ENCODE measurements at regions not wholly inside any gene's neighbourhood (a gene's known extent, or its start where the extent isn't known, plus 50 kb on each side); places are given as distances from the start of the nearest gene placed in this dataset.
"Not testable (repeated sequence)": the region's sequence is repeated elsewhere in the genome, so short reads cannot be mapped to it uniquely, and the experiment has no call there.

DNA sequence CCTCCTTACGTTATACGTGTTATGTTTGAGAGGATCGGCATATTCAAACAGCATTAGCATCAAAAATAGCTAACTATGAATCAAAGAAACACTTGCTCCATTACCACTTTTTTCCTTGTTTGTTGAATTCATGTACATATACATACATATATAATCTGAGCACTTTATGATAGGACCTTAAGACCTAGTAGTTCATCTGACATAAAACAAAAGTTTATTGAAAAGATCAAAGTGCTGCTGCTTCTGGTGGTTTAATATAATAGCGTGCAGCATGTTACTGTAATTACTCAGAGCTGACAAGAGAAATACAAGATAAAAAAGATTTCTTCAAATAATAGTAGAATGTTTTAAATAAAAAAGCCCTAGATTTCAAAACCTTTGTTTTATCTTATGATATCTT, 1850.9 kb upstream of the LRRTM1 start:
- no peak for DNase-seq

DNA sequence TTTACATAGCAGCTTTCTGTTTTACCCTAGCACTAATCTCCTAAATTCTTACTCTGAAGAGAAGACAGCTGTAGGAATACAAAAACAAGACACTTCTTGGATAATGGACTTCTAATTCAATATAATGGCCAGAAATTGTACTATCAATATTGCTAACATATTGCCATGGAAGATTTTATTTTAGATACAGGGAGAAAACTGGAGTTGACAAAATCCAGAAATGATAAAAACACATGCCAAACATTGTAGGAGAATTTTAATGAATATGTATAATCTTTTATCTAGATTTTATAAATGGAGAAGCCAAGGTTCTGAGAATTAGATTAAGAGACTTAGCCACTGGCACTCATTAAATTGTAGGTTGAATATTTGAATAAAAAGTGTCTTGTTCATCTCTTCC, 1838.8 kb upstream of the LRRTM1 start:
- no peak for DNase-seq

DNA sequence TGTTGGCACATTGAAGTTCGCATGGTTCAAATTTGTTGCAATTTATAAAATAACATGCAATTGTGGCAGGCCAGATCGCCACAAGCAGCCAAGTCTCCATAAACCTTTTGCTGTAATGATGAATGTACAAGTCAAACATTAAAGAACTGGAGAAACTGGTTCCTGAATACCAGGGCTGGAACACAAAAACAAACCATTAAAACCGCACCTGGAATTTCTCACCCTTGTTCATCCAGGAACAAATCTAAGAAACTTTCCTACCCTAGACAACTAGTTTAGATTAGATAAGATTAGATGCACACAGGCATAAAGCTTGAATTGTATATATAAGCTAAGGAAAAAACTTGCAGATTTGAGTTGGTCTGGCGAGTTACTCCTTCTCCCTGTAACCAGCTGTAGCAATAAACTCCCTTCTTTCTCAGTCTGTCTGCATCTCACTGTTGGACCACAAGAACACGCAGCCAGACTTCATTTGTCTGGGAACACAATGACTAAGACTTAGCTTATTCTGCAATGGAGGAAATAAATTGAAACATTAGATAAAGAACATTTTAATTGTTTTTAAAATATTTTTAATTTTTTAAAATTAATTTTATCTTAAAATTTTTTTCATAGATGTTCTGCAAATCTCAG, 1835.5 kb upstream of the LRRTM1 start:
- DNase-seq, result no peak

DNA sequence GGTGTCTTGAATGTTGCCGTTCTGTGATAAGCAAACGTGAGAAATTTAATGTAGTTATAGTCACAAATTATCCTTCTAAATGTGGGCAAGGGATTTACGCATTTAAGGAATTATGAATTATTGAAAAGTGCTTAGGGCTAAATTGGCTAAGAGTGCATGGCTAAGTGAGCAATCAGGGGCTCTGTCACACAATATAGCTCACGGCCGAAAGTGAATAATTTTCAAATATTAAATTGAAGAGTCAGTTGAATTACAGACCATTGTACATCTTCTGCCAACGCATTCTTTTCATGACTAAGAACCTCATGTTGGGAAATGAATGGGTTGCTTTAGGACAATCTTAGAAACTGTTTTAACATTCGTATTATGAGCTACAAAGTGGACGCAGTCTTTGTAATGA, 1832.9 kb upstream of the LRRTM1 start:
- no peak for DNase-seq

DNA sequence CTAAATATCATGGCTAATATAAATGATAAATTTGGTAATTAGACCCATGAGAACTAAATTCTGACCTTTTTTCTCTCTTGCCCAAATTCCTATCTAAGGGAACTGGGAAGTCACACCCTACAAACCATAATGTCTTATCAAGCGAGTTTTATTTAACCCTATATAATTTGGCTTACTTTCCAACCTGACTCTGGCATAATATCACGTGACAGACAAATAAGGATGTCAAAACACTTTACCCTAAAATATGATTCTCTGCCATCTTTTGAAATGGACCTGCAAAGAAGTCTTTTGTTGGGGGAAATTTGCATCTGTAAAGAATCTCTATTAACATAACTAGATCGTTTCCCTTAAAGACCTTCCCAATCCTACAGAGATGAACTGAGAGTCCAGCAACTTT, 1823.5 kb upstream of the LRRTM1 start:
- DNase-seq, result no peak

DNA sequence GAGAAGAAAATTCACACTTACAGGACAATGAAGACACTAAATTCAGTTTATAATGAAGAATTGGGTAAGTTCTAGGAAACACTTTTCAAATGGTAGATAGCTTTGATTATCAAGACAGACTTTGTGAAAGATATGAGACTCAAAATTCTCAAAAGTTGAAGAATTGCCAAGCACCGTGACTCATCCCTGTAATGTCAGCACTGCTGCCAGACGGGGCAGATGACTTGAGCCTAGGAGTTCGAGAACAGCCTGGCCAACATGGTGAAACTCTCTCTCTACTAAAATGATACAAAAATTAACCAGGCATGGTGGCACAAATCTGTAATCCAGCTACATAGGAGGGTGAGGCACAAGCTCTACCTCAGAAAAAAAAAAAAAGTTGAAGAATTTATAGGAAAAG, 1820.1 kb upstream of the LRRTM1 start:
- DNase-seq, result no peak

DNA sequence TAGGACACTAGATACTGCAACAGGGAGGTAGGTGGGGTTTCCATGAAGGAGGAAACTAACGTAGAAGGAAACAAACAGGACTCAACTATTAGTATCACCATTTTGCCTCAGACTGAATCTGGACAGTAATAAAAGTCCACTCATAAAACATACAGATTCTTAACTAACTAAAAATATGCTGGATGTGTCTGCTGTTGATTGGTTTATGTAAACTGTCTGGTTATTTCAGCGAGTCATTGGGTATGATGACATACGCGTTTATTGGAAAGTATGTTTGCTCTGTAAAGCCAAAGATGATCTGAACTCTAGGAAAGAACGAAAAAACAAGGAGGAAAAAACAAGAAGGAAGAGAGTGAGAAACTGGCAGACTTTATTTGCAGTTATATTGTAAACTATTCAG, 1816.1 kb upstream of the LRRTM1 start:
- no peak for DNase-seq

DNA sequence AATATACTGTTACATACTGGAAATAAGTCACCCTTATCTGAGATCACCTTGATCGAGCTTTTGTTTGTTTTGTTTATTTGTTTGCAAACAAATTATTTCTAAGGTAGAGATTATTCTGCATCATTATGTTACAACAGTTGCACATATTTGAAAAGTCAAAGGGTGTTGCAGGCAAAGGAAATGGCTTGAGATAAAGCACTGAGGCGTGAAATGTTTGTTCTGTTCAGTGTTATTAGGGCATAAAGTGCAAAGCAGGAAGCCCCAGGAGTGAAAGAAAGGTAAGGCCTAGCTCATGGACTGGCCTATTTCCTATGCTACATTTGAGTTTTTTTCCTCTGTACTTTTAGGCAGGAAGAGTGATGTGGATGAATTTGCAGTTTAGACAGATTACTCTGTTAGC, 1815.6 kb upstream of the LRRTM1 start:
- no peak for DNase-seq

DNA sequence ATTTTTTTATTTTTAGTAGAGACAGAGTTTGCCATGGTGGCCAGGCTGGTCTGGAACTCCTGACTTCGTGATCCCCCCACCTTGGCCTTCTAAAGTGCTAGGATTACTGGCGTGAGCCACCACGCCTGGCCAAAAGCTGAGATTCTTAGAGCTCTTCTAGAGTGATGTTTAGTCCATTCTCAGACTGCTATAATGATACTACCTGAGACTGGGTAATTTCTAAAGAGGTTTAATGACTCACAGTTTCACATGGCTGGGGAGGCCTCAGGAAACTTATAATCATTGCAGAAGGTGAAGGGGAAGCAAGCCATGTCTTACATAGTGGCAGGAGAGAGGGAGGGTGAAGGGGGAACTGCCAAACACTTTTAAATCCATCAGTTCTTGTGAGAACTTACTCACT, 1804.9 kb upstream of the LRRTM1 start:
- no peak for DNase-seq

DNA sequence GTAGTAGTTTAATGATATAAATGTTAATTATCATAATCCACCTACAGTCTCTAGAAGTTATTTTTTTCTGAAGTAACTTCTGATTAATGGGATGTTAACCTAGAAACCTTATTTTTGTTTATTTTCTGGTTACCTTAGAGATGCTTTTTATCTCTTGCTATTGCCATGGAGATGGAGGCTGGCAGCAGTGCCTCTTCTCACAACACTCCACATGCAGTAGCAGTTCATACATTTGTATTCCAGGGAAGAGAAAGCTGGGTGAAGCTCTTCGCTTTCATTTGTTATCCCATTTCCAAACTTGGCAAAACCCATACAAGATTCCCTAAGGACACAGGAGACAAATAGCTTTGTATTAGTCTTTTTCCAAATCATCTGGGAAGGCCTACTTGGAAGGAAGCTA, 1794.1 kb upstream of the LRRTM1 start:
- no peak for DNase-seq

DNA sequence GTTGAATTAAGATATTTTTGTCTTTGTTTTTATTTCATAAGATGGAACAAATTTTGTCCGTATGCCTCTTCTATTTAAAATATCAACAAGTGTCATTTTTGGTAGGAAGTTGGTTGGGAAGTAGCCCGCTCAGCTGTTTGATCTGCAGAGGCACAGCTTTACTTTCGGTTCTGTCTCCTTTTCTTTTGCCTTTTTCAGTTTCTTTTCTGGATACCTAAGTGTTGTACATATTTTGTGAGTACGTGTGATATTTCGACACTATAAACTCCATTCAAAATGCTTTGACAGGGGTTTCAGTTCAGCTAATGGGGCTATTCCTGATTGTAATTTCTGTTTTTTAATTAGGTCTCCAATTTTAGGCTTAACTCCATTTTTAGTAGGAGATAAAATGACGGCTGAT, 1785.0 kb upstream of the LRRTM1 start:
- no peak for DNase-seq

DNA sequence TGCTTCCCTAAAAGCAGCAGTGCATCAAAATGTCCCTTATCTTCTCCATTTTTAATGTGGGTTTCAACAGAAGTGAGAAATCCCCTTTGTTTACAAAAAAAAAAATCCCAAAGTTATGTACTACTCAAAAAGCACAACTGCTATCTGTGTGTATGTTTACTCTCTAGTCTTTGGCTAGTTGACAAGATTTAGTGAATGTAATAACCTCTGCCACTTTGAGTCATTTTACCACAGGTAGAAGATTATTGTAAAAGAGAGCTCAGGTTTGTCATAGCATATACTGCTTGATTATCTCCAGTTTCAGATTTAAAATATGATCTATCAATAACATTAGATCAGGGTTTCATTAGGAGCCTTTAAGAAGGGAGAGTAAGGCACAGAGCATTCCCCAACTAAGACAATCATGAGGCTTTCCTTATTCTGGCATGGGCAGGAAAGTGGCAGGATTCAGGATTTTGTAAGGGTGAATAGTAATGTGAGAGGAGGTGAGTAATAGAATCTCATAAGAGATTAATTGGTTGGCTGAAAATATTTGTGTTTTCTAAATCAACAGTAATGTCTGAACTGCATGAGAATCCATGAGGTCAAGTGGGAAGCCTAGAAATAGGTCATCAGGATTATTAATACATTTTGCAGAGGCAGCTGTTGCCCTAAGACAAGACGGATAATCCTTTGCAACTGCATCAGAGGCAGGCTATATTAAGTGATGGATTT, 1780.3 kb upstream of the LRRTM1 start:
- no peak for DNase-seq

DNA sequence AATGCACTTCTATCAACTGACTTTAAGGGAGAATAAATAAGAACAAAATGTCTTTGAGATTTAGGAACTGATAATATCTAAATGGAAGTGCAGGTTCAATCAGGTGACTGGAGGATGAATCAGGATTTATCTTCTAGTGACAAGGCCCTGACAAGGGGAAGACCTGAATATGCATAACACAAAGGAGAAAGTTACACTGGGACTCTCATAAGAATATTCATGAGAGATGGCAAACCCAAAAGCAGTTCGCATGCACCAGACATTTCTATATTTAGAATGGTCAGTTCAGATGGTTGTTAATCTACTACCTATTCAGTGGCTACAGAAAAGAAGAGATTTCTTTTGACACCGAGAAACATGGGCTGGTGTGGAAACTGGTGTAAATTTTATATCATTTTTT, 1771.3 kb upstream of the LRRTM1 start:
- no peak for DNase-seq

DNA sequence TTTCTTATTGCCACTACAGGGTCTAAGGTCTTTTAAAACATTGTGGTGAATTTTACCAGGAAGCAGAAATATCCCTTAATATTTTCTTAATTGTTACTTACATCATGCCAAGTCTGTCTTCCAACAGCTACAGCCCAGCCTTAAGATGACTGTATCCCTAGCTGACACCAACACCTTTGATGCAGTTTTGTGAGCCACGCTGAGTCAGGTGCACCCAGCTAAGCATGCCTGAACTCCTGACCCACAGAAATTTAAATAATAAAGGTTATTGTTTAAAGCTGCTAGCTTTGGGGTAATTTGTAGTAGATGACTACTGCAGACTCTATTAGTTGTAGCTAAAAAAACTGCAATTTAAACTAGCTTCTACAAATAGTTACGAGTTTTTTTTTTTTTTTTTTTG, 1757.9 kb upstream of the LRRTM1 start:
- DNase-seq, result no peak

DNA sequence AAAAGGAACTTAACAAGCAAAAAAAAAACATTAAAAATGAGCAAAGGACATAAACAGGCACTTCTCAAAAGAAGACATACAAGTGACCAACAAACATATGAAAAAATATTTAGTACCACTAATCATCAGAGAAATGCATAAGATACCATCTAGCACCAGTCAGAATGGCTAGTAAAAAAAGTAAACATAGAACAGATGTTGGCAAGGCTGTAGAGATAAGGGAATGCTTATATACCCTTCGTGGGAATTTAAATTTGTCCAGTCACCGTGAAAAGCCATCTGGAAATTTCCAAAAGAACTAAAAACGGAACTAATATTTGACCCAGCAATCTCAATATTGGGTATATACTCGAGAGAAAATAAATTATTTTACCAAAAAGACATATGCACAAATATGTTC, 1751.3 kb upstream of the LRRTM1 start:
- DNase-seq, result no peak

DNA sequence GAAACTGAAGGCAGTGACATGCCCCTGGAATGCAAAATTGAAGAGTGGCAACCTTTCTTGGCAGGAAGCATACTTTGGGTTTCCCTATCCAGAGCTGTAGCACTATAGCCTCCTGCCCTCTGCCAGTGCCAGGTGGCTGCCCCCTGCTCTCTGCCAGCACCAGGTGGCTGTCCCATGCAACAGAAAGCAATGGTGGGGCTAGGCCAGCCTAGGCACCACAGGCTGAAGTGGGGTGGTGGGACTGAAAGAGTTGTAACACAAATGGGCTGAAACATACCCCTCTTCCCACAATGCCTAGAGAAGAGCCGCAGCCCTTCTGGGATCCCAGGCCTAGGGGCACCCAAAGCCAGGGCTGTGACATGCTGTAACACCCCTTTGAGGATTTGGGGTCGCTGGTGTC, 1739.3 kb upstream of the LRRTM1 start:
- no peak for DNase-seq

DNA sequence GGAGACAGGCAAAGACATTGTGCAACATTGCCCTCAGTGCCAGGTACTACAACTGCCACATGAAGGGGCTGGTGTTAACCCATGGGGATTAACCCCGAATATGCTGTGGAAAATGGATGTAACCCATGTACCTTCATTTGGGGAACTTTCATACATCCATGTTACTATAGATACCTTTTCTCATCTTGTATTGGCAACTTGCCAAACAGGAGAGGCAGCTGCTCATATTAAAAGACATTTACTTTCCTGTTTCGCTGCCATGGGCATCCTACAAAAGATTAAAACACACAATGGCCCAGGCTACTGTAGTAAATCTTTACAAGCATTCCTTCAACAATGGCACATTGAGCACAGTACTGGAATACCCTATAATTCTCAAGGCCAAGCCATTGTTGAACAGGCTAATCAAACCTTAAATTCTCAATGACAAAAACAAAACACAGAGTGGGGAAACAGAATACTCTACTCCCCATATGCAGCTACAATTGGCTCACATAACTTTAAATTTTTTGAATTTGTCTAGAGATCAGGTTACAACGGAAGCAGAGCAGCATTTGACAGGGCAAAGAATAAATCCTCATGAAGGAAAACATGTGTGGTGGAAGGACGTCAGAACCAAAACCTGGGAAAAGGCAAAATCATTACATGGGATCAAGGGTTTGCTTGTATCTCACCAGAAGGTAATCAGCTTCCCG, 1723.5 kb upstream of the LRRTM1 start:
- DNase-seq, result no peak

DNA sequence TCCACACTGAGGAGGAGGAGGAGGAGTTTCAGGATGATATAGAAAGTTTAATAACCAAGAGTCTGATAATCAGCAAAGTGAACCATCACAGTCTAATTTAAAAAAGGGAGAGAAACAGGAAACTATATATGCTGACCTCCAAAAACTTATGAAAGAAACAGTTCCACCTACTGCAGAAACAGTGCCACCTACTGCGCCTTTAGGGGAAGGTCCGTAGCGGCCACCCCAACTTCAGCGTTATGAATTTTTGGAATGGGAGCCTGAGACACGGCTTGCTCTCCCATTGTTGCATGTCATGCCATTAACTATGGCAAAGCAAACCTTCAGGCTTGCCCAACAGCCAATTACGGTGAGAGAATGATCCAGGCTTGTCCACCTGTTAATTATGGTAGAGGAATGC, 1719.2 kb upstream of the LRRTM1 start:
- no peak for DNase-seq

DNA sequence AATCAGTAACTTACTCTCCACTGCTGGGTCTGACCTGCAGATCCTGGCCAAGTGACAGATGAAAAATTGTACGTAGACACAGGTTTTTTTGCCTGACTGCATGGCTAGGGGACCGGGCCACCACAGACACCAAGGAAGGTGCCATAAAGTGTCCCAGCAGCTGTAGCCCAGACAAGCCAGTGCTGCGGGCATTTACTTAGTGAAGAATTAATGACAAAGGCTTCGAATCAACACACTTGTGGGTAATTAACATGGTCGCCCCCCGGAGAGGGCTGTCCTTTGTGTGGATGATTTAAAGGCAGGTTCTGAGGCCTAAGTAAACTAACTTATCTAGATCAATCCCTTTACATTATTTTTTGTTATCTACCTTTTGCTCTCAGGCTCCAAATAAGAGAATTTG, 1709.1 kb upstream of the LRRTM1 start:
- no peak for DNase-seq

DNA sequence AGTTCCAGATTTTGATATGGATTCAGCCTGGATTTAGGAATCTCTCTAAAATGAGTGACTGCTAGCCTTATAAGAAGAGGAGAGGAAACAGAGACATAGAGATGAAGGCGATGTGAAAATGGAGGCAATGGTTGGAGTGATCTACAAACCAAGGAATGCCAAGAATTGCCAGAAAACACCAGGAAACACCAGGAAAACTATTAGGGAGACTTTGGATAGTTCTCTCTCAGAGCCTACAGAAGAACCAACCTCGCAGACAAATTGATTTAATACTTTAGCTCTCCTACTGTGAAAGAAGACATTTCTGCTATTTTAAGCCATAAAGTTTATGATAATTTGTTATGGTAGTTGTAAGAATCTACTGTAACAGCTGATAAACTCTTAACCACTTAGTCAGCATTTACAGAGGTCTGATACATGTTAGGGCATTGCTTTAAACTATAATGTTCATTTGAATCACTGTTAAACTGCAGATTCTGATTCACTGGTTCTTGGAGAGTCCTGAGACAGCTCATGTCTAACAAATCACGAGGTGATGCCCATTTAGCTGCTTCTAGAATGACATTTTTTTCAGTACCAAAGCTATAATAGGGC, 1702.6 kb upstream of the LRRTM1 start:
- DNase-seq, result no peak

DNA sequence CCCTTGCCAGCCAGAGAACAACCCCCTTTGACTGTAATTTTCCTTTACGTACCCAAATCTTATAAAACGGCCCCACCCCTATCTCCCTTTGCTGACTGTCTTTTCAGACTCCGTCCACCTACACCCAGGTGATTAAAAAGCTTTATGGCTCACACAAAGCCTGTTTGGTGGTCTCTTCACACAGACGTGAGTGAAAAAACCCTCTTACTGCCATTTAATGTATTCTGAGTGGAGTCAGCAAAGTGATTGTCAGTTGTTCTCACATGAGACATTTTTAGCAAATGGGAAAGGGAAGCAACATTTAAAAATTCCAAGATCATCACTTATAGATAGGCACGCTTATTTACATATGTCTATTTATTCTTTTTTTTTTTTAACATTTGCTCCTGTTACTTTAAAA, 1701.3 kb upstream of the LRRTM1 start:
- not testable (repeated sequence) for DNase-seq

DNA sequence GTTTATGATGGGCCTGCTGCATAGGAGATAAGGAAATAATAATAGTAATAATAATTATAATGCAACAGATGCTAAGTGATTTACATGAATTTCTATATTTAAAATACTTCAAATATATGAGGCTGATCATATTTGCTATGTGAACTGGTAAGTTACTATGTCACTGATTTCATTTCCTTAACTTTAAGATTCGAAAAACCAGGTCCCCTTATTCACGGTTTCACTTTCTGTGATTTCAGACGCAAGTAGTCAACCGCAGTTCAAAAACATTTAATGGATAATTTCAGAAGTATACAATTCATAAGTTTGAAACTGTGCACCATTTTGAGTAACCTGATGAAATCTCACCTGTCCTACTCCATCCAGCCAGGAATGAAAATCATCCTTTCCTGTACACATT, 1697.1 kb upstream of the LRRTM1 start:
- no peak for DNase-seq

DNA sequence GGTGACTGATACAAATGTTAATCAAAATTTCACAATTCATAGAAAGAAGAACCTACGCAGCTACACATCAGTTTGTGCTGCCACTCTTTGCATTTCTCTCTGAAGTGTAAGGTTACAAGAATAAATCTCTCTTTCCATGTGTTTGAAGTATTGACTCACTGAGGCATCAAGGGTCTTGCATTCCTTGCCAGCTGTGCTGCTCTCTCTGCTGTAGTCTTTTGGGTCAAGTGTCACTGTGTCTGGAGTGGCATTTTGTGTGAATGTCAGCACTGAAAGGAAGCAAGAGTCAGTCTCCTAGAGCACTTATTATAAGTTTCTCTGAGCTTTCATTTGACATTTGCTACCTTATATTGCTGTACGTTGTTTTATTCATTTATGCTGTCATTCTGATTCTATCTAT, 1696.1 kb upstream of the LRRTM1 start:
- no peak for DNase-seq

DNA sequence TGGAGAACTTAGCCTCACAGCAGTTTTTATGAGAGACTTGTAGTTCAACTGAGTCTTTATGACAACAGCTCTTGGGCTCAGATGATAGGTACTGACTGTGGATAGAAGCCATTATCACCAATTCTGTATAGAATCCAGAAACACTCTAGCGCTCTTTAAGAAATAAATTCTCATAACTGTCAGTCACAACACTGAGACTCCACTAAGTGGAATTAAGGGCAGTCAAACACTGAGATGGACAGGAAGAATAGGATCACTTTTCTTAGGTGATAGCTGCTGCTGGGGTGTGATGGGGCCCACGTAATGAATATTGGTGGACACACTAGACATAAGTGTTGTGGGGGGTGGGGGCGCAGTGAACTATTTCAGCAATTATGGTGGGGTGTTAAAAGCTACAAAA, 1691.8 kb upstream of the LRRTM1 start:
- no peak for DNase-seq
